H9 (cell line): ENCODE measurements at regions not wholly inside any gene's neighbourhood (a gene's known extent, or its start where the extent isn't known, plus 50 kb on each side); places are given as distances from the start of the nearest gene placed in this dataset.

Experiments
- DNase-seq: peaks from one replicate; pipeline ENCODE4 v3.0.0-alpha.2; 2017
- H2AFZ ChIP-seq: one replicate; pipeline ENCODE4 v1.6.1; 2013; ENCODE audit warnings: mild to moderate bottlenecking, low read length, control low read depth, moderate library complexity
- H2AK5ac ChIP-seq: 2 replicates; pipeline ENCODE4 v1.6.1; 2013; ENCODE audit warnings: low read length, control low read depth, mixed read lengths; ENCODE audit not compliant: insufficient read length
- H2BK120ac ChIP-seq: one replicate; pipeline ENCODE4 v1.6.1; 2013; ENCODE audit warnings: low read depth, mild to moderate bottlenecking, low read length, control low read depth, inconsistent platforms; ENCODE audit not compliant: poor library complexity, severe bottlenecking
- H2BK12ac ChIP-seq: 2 replicates; pipeline ENCODE4 v1.6.1; 2013; ENCODE audit warnings: low read length, control low read depth, mixed read lengths, low read depth; ENCODE audit not compliant: insufficient read length
- H2BK15ac ChIP-seq: 2 replicates; pipeline ENCODE4 v1.6.1; 2013; ENCODE audit warnings: low read depth, low read length, control low read depth
- H2BK20ac ChIP-seq: one replicate; pipeline ENCODE4 v1.6.1; 2013; ENCODE audit warnings: low read depth, mild to moderate bottlenecking, low read length, control low read depth, inconsistent platforms; ENCODE audit not compliant: poor library complexity, severe bottlenecking
- H2BK5ac ChIP-seq: 2 replicates; pipeline ENCODE4 v1.6.1; 2013; ENCODE audit warnings: low read length, control low read depth, mixed read lengths; ENCODE audit not compliant: insufficient read length
- H3K14ac ChIP-seq: 2 replicates; pipeline ENCODE4 v1.6.1; 2013; ENCODE audit warnings: low read length, control low read depth; ENCODE audit not compliant: insufficient read depth
- H3K18ac ChIP-seq: 2 replicates; pipeline ENCODE4 v1.6.1; 2013; ENCODE audit warnings: low read depth, mild to moderate bottlenecking, mixed read lengths, low read length, control low read depth; ENCODE audit not compliant: insufficient read length
- H3K23ac ChIP-seq: 2 replicates; pipeline ENCODE4 v1.6.1; 2013; ENCODE audit warnings: low read length, control low read depth, mixed read lengths, low read depth; ENCODE audit not compliant: insufficient read length
- H3K23me2 ChIP-seq: 2 replicates; pipeline ENCODE4 v1.6.1; 2013; ENCODE audit warnings: low read depth, mild to moderate bottlenecking, mixed read lengths, low read length, control low read depth; ENCODE audit not compliant: insufficient read length, poor library complexity, severe bottlenecking
- H3K27ac ChIP-seq: 2 replicates; pipeline ENCODE4 v1.5.1; 2013; ENCODE audit warnings: low read length, control low read depth, mixed read lengths, low read depth; ENCODE audit not compliant: insufficient read length
- H3K27me3 ChIP-seq: 2 replicates; pipeline ENCODE4 v1.6.1; 2013; ENCODE audit warnings: low read length, control low read depth, inconsistent platforms; ENCODE audit not compliant: insufficient read depth
- H3K4ac ChIP-seq: 2 replicates; pipeline ENCODE4 v1.6.1; 2013; ENCODE audit warnings: low read depth, mild to moderate bottlenecking, control low read depth, inconsistent platforms, low read length, moderate library complexity
- H3K4me1 ChIP-seq: 2 replicates; pipeline ENCODE4 v1.6.1; 2013; ENCODE audit warnings: low read length, control low read depth, inconsistent platforms; ENCODE audit not compliant: insufficient read depth
- H3K4me2 ChIP-seq: 2 replicates; pipeline ENCODE4 v1.6.1; 2013; ENCODE audit warnings: low read length, control low read depth, mixed read lengths; ENCODE audit not compliant: insufficient read length, insufficient read depth
- H3K56ac ChIP-seq: 2 replicates; pipeline ENCODE4 v1.6.1; 2013; ENCODE audit warnings: low read depth, mild to moderate bottlenecking, mixed read lengths, low read length, control low read depth; ENCODE audit not compliant: insufficient read length
- H3K79me1 ChIP-seq: 2 replicates; pipeline ENCODE4 v1.6.1; 2013; ENCODE audit warnings: low read depth, mild to moderate bottlenecking, moderate library complexity, low read length, control low read depth, inconsistent platforms; ENCODE audit not compliant: insufficient read depth, poor library complexity, severe bottlenecking
- H3K79me2 ChIP-seq: 2 replicates; pipeline ENCODE4 v1.6.1; 2013; ENCODE audit warnings: low read length, control low read depth, inconsistent platforms; ENCODE audit not compliant: insufficient read depth
- H3K9ac ChIP-seq: 2 replicates; pipeline ENCODE4 v1.6.1; 2013; ENCODE audit warnings: low read length, control low read depth, mixed read lengths; ENCODE audit not compliant: insufficient read length; ENCODE audit errors: extremely low read depth
- H3K9me3 ChIP-seq: one replicate; pipeline ENCODE4 v1.6.1; 2013; ENCODE audit warnings: low read depth, low read length, inconsistent platforms; ENCODE audit not compliant: control insufficient read depth
- H3T11ph ChIP-seq: one replicate; pipeline ENCODE4 v1.6.1; 2013; ENCODE audit warnings: mild to moderate bottlenecking, low read length, control low read depth, inconsistent platforms
- H4K20me1 ChIP-seq: one replicate; pipeline ENCODE4 v1.6.1; 2013; ENCODE audit not compliant: control insufficient read depth, insufficient read length, insufficient read depth
- H4K5ac ChIP-seq: 2 replicates; pipeline ENCODE4 v1.6.1; 2013; ENCODE audit warnings: low read depth, mild to moderate bottlenecking, mixed read lengths, low read length, control low read depth; ENCODE audit not compliant: insufficient read length
- H4K8ac ChIP-seq: replicated peaks from 2 replicates; pipeline ENCODE4 v1.6.1; 2013; ENCODE audit warnings: low read length, control low read depth, mixed read lengths, low read depth; ENCODE audit not compliant: insufficient read length
- H4K91ac ChIP-seq: 2 replicates; pipeline ENCODE4 v1.6.1; 2013; ENCODE audit warnings: low read depth, mild to moderate bottlenecking, moderate library complexity, mixed read lengths, low read length, control low read depth; ENCODE audit not compliant: insufficient read length
- H3K27ac Mint-ChIP-seq, 3 experiments: 2 replicates in 2 of 3; 3 replicates in 1 of 3; pipeline ENCODE4 v1.8.0; 2020 to 2021; ENCODE audit warnings: mixed read lengths in 3 of 3, mild to moderate bottlenecking in 1 of 3, moderate library complexity in 1 of 3
- H3K27me3 Mint-ChIP-seq: 2 replicates; pipeline ENCODE4 v1.8.0; 2021; ENCODE audit warnings: low read depth, mild to moderate bottlenecking, moderate library complexity, mixed read lengths
- H3K36me3 Mint-ChIP-seq, 3 experiments: 2 replicates in 2 of 3; 3 replicates in 1 of 3; pipeline ENCODE4 v1.8.0; 2020 to 2021; ENCODE audit warnings: low read depth in 3 of 3, mixed read lengths in 3 of 3; ENCODE audit not compliant: insufficient read depth in 1 of 3
- H3K4me1 Mint-ChIP-seq, 2 experiments: 2 replicates each; pipeline ENCODE4 v1.8.0; 2020; ENCODE audit warnings: mixed read lengths in 2 of 2
- H3K4me3 Mint-ChIP-seq, 2 experiments: 2 replicates in 1 of 2; 3 replicates in 1 of 2; pipeline ENCODE4 v1.8.0; 2020 to 2021; ENCODE audit warnings: mild to moderate bottlenecking in 2 of 2, mixed read lengths in 2 of 2, moderate library complexity in 1 of 2
- H3K9me3 Mint-ChIP-seq, 2 experiments: 2 replicates in 1 of 2; 3 replicates in 1 of 2; pipeline ENCODE4 v1.8.0; 2020; ENCODE audit warnings: mild to moderate bottlenecking in 2 of 2, mixed read lengths in 2 of 2, moderate library complexity in 1 of 2
- WGBS: extraction: QIAGEN DNeasy Blood & Tissue Kit; methylation state at CpG from one replicate; pipeline ENCODE4 v1.1.7; 2013; ENCODE audit warnings: missing lambda C conversion rate, low lambda C conversion rate, mixed read lengths; ENCODE audit not compliant: insufficient read length; ENCODE audit errors: extremely low coverage; 5-methylcytosine and 5-hydroxymethylcytosine counted together
- TF ChIP-seq, protein P1 (sequence below): fragments of 200-600 bp; sonication (generic); conservative IDR thresholded peaks from 3 replicates; pipeline ENCODE4 v1.8.0; 2021; ENCODE audit warnings: antibody characterized with exemption, mild to moderate bottlenecking

DNA sequence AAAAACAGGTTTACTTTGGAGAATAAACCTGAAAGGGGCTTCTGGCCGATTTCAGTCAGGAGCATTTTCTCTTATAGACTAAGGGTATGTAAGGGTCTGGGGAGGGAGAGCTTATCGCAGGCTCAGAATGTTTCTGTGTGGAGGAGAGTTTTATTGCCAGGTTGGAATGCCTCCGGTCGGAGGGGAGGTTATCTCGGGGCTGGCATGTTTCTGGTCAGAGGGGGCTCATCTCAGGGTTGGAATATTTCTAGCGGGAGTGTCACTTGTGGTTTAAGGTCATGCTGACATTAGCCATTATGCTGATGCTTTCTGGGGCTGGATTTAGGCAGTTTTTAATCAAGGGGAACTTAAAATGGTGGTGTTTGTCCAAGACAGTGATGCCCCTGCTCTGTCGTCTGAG lies 333.6 kb downstream of the METTL4 start:
- Mint-ChIP-seq H3K9me3 (no peaks in the 10 kb centered on the region), H3K4me3 (no peak overlapping the region), H3K27me3 (no peaks in the 10 kb centered on the region), H3K36me3 (no peaks in the 10 kb centered on the region), H3K4me1 (peaks cover 0 to 6% of the 10 kb centered on the region in 2 experiments; a peak in 2 of 4 replicates), H3K27ac (no peak overlapping the region)
- H3K4me1 ChIP-seq, result no peaks in the 10 kb centered on the region
- no peak overlapping the region for H2BK15ac ChIP-seq
- no peak overlapping the region for H3K18ac ChIP-seq
- H2BK120ac ChIP-seq, result no peak overlapping the region
- H4K20me1 ChIP-seq, result no peaks in the 10 kb centered on the region
- H4K5ac ChIP-seq, result no peak overlapping the region
- H3K4ac ChIP-seq, result no peak overlapping the region
- no CpG with 5 or more reads among the region's 7 CpGs for WGBS
- H3K14ac ChIP-seq, result no peak overlapping the region
- no peak overlapping the region for H3K4me2 ChIP-seq
- H3K79me1 ChIP-seq, result no peaks in the 10 kb centered on the region
- no peaks in the 10 kb centered on the region for H3K23me2 ChIP-seq
- H2AK5ac ChIP-seq, result no peak overlapping the region
- H3K27ac ChIP-seq, result no peak overlapping the region
- no peak for DNase-seq
- no peak overlapping the region for H2BK20ac ChIP-seq
- no peak overlapping the region for H3K56ac ChIP-seq
- no peak overlapping the region for H2AFZ ChIP-seq
- no peaks in the 10 kb centered on the region for H3K9me3 ChIP-seq
- H3K23ac ChIP-seq, result no peak overlapping the region
- H2BK5ac ChIP-seq, result no peak overlapping the region
- no peaks in the 10 kb centered on the region for H3K79me2 ChIP-seq
- no peak overlapping the region for H4K8ac ChIP-seq
- no peak overlapping the region for H3T11ph ChIP-seq
- no peaks in the 10 kb centered on the region for H3K27me3 ChIP-seq
- H2BK12ac ChIP-seq, result no peak overlapping the region
- H4K91ac ChIP-seq, result no peak overlapping the region
- no peak overlapping the region for H3K9ac ChIP-seq
- TF ChIP-seq, protein P1, sequence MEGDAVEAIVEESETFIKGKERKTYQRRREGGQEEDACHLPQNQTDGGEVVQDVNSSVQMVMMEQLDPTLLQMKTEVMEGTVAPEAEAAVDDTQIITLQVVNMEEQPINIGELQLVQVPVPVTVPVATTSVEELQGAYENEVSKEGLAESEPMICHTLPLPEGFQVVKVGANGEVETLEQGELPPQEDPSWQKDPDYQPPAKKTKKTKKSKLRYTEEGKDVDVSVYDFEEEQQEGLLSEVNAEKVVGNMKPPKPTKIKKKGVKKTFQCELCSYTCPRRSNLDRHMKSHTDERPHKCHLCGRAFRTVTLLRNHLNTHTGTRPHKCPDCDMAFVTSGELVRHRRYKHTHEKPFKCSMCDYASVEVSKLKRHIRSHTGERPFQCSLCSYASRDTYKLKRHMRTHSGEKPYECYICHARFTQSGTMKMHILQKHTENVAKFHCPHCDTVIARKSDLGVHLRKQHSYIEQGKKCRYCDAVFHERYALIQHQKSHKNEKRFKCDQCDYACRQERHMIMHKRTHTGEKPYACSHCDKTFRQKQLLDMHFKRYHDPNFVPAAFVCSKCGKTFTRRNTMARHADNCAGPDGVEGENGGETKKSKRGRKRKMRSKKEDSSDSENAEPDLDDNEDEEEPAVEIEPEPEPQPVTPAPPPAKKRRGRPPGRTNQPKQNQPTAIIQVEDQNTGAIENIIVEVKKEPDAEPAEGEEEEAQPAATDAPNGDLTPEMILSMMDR, result no peak
